HepG2 (cell line): ENCODE measurements at regions not wholly inside any gene's neighbourhood (a gene's known extent, or its start where the extent isn't known, plus 50 kb on each side); places are given as distances from the start of the nearest gene placed in this dataset.

ENCODE experiments used
- ATAC-seq: fragments of 200-7000 bp; cut with Tn5 transposase; 3 replicates; pipeline ENCODE4 v1.9.1; 2020; ENCODE audit warnings: mild to moderate bottlenecking, moderate library complexity
- BruUV-seq: library from RNA; stranded (reverse); fragments of 400-500 nt; replicated peaks from 2 replicates; lab custom pipeline; 2021; lab: Mats Ljungman, UMichigan
- CTCF ChIA-PET: fragments of 300-600 bp; formaldehyde crosslinking; extraction: SDS; loops from one replicate; lab custom pipeline; 2021; ENCODE audit warnings: low total read pairs, inconsistent platforms, low intra/inter-chr PET ratio; lab: Yijun Ruan, JAX
- POLR2A ChIA-PET: fragments of 350-600 bp; sonication (Branson Sonifier 250); formaldehyde crosslinking; loops from one replicate; lab custom pipeline; 2020; ENCODE audit warnings: antibody characterized with exemption, inconsistent platforms; lab: Yijun Ruan, JAX
- DNase-seq: peaks from one replicate; pipeline ENCODE4 v3.0.0-alpha.2; 2015; ENCODE audit warnings: low spot score
- FAIRE-seq: peaks from 3 replicates; lab custom pipeline; 2011; peaks lifted over from hg19 to GRCh38; lab: Jason Lieb, UNC
- H2AFZ ChIP-seq: one replicate; pipeline ENCODE4 v1.6.1; 2011; ENCODE audit warnings: low read length, inconsistent platforms
- H3K27ac ChIP-seq: fragments of 300-600 bp; 3 replicates; pipeline ENCODE4 v1.8.0; 2011; ENCODE audit warnings: mixed run types, mild to moderate bottlenecking, mixed read lengths, low read length, inconsistent platforms; ENCODE audit not compliant: insufficient read depth; ENCODE audit errors: extremely low read length
- H3K27me3 ChIP-seq, 2 experiments: fragments of 200-600 bp in 1 of 2; 2 replicates in 1 of 2; 3 replicates in 1 of 2; pipeline versions ENCODE4 v1.6.0 to v1.8.0; 2011; ENCODE audit warnings: low read length in 2 of 2, mild to moderate bottlenecking in 2 of 2, moderate library complexity in 2 of 2, inconsistent platforms in 1 of 2; ENCODE audit not compliant: insufficient read depth in 2 of 2, control insufficient read depth in 1 of 2
- H3K36me3 ChIP-seq, 2 experiments: fragments of 200-600 bp in 1 of 2; replicated peaks in 1 of 2; 2 replicates in 1 of 2; 3 replicates in 1 of 2; pipeline versions ENCODE4 v1.5.1 to v1.8.0; 2011; ENCODE audit warnings: low read length in 2 of 2, inconsistent platforms in 1 of 2; ENCODE audit not compliant: insufficient read depth in 2 of 2, control insufficient read depth in 1 of 2
- H3K4me1 ChIP-seq: 2 replicates; pipeline ENCODE4 v1.5.1; 2012; ENCODE audit warnings: low read length, inconsistent platforms; ENCODE audit not compliant: insufficient read depth
- H3K4me2 ChIP-seq: 2 replicates; pipeline ENCODE4 v1.6.0; 2011; ENCODE audit warnings: low read depth, low read length, inconsistent platforms
- H3K4me3 ChIP-seq, 3 experiments: fragments of 200-600 bp in 1 of 3; sonication (generic), shearing (Covaris generic) in 1 of 3; replicated peaks in 1 of 3; 2 replicates each; pipeline ENCODE4 v1.5.1; 2011 to 2016; ENCODE audit warnings: low read length in 3 of 3, inconsistent platforms in 2 of 3, low read depth in 2 of 3, mild to moderate bottlenecking in 2 of 3, control low read depth in 1 of 3, mixed read lengths in 1 of 3; ENCODE audit not compliant: insufficient read depth in 1 of 3
- H3K79me2 ChIP-seq: one replicate; pipeline ENCODE4 v1.6.1; 2011; ENCODE audit warnings: low read length, inconsistent platforms; ENCODE audit not compliant: insufficient read depth
- H3K9ac ChIP-seq: 2 replicates; pipeline ENCODE4 v1.6.0; 2011; ENCODE audit warnings: mild to moderate bottlenecking, low read depth, low read length, inconsistent platforms; ENCODE audit not compliant: insufficient read depth
- H3K9me3 ChIP-seq: 2 replicates; pipeline ENCODE4 v1.5.1; 2012; ENCODE audit warnings: mild to moderate bottlenecking, low read length
- H4K20me1 ChIP-seq: 2 replicates; pipeline ENCODE4 v1.6.0; 2011; ENCODE audit warnings: inconsistent platforms, mild to moderate bottlenecking, low read length, moderate library complexity; ENCODE audit not compliant: insufficient read depth
- EED ChIP-seq: sonication (generic); formaldehyde crosslinking; IDR thresholded peaks from 2 replicates; pipeline ENCODE4 v1.5.0; 2020; ENCODE audit warnings: mild to moderate bottlenecking, missing genetic modification reagents
- MEF2D ChIP-seq: sonication (generic); formaldehyde crosslinking; IDR thresholded peaks from 2 replicates; pipeline ENCODE4 v1.5.1; 2020; ENCODE audit warnings: mild to moderate bottlenecking, missing genetic modification reagents
- NR1H2 ChIP-seq: sonication (generic); formaldehyde crosslinking; IDR thresholded peaks from 2 replicates; pipeline ENCODE4 v1.8.1; 2022; ENCODE audit warnings: low read depth, missing genetic modification reagents, borderline replicate concordance
- RAD51 ChIP-seq: fragments of 450-650 bp; IDR thresholded peaks from 2 replicates; pipeline ENCODE4 v1.6.1; 2016; ENCODE audit warnings: borderline replicate concordance
- ZBTB38 ChIP-seq: sonication (generic); formaldehyde crosslinking; IDR thresholded peaks from 2 replicates; pipeline ENCODE4 v1.5.1; 2020; ENCODE audit warnings: mild to moderate bottlenecking, missing genetic modification reagents
- ZNF816 ChIP-seq: sonication (generic); formaldehyde crosslinking; IDR thresholded peaks from 2 replicates; pipeline ENCODE4 v1.8.0; 2022; ENCODE audit warnings: missing genetic modification reagents, mild to moderate bottlenecking, borderline replicate concordance
- ZSCAN9 ChIP-seq: IDR thresholded peaks from 2 replicates; pipeline ENCODE4 v1.6.1; 2016; ENCODE audit warnings: borderline replicate concordance
- WGBS: methylation state at CpG from one replicate; pipeline ENCODE4 v1.1.6; 2017; ENCODE audit warnings: low lambda C conversion rate; 5-methylcytosine and 5-hydroxymethylcytosine counted together
- in situ Hi-C: cut with HindIII; loops from 2 replicates; pipeline ENCODE4 v1.10.0; 2017; ENCODE audit warnings: low pct_unique_long_range_greater_than_20kb; ENCODE audit not compliant: extremely low pct_ligation_motif_present
- intact Hi-C: fragments of 100-400 bp; cut with micrococcal nuclease; formaldehyde crosslinking; loops from one replicate; pipeline ENCODE4 v1.10.0; 2022; ENCODE audit not compliant: unreplicated experiment
- TF ChIP-seq, protein P1 (sequence below): sonication (generic); formaldehyde crosslinking; IDR thresholded peaks from 2 replicates; pipeline ENCODE4 v1.5.1; 2020; ENCODE audit warnings: missing genetic modification reagents, mild to moderate bottlenecking, borderline replicate concordance
- TF ChIP-seq, protein P2 (sequence below): sonication (generic); formaldehyde crosslinking; IDR thresholded peaks from 2 replicates; pipeline ENCODE4 v1.4.0; 2020; ENCODE audit warnings: missing genetic modification reagents
- TF ChIP-seq, protein P3 (sequence below): sonication (generic); formaldehyde crosslinking; IDR thresholded peaks from 2 replicates; pipeline ENCODE4 v1.9.0; 2021; ENCODE audit warnings: missing genetic modification reagents, mild to moderate bottlenecking, borderline replicate concordance

DNA sequence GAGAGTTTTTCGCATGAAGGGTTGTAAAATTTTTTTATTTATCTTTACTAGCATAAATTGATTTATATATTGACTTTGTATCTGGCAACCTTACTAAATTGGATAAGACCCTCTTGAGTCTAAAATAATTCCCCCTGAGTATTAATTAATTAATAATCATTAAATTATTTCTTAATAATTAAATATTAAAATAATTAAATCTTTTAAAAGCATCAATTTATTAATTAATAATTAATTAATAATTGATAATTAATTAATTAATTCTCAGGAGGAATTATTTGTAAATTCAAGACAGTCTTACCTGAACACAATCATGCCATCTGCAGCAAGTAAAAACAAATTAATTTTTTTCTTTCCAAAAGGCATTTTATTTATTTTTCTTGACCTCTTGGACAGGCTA, 370.4 kb upstream of the PTPRD start:
- ATAC-seq (no peak), FAIRE-seq (no peak), DNase-seq (no peak)
- H3K27me3 ChIP-seq = no peaks in the 10 kb centered on the region
- no peaks in the 10 kb centered on the region for H4K20me1 ChIP-seq
- no peak overlapping the region for H3K27ac ChIP-seq
- H3K4me3 ChIP-seq = no peak overlapping the region
- ChIA-PET POLR2A (no interaction called here), CTCF (no interaction called here)
- H3K79me2 ChIP-seq = no peaks in the 10 kb centered on the region
- in situ Hi-C loops = no loop called here
- BruUV-seq = no TSS peak
- H3K4me1 ChIP-seq = no peaks in the 10 kb centered on the region
- H3K36me3 ChIP-seq = no peaks in the 10 kb centered on the region
- 9% methylated on average over 1 of the region's 1 CpG for WGBS
- no peak overlapping the region for H3K9ac ChIP-seq
- H3K9me3 ChIP-seq = peaks cover 66% of the 10 kb centered on the region
- intact Hi-C loops = no loop called here
- no peak overlapping the region for H2AFZ ChIP-seq
- no peak overlapping the region for H3K4me2 ChIP-seq
- TF ChIP-seq ZNF816 (CRISPR knock-in tag) (no peak), EED (no peak), MEF2D (CRISPR knock-in tag) (no peak), ZBTB38 (no peak), ZSCAN9 (CRISPR knock-in tag) (no peak), RAD51 (no peak), NR1H2 (CRISPR knock-in tag) (no peak)
- TF ChIP-seq, protein P1, sequence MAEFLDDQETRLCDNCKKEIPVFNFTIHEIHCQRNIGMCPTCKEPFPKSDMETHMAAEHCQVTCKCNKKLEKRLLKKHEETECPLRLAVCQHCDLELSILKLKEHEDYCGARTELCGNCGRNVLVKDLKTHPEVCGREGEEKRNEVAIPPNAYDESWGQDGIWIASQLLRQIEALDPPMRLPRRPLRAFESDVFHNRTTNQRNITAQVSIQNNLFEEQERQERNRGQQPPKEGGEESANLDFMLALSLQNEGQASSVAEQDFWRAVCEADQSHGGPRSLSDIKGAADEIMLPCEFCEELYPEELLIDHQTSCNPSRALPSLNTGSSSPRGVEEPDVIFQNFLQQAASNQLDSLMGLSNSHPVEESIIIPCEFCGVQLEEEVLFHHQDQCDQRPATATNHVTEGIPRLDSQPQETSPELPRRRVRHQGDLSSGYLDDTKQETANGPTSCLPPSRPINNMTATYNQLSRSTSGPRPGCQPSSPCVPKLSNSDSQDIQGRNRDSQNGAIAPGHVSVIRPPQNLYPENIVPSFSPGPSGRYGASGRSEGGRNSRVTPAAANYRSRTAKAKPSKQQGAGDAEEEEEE = no peak
- TF ChIP-seq, protein P2, sequence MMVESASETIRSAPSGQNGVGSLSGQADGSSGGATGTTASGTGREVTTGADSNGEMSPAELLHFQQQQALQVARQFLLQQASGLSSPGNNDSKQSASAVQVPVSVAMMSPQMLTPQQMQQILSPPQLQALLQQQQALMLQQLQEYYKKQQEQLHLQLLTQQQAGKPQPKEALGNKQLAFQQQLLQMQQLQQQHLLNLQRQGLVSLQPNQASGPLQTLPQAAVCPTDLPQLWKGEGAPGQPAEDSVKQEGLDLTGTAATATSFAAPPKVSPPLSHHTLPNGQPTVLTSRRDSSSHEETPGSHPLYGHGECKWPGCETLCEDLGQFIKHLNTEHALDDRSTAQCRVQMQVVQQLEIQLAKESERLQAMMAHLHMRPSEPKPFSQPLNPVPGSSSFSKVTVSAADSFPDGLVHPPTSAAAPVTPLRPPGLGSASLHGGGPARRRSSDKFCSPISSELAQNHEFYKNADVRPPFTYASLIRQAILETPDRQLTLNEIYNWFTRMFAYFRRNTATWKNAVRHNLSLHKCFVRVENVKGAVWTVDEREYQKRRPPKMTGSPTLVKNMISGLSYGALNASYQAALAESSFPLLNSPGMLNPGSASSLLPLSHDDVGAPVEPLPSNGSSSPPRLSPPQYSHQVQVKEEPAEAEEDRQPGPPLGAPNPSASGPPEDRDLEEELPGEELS (CRISPR knock-in tag) = no peak
- TF ChIP-seq, protein P3, sequence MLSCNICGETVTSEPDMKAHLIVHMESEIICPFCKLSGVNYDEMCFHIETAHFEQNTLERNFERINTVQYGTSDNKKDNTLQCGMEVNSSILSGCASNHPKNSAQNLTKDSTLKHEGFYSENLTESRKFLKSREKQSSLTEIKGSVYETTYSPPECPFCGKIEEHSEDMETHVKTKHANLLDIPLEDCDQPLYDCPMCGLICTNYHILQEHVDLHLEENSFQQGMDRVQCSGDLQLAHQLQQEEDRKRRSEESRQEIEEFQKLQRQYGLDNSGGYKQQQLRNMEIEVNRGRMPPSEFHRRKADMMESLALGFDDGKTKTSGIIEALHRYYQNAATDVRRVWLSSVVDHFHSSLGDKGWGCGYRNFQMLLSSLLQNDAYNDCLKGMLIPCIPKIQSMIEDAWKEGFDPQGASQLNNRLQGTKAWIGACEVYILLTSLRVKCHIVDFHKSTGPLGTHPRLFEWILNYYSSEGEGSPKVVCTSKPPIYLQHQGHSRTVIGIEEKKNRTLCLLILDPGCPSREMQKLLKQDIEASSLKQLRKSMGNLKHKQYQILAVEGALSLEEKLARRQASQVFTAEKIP = no peak
